HG02759 (cell line): ENCODE measurements at regions not wholly inside any gene's neighbourhood (a gene's known extent, or its start where the extent isn't known, plus 50 kb on each side); places are given as distances from the start of the nearest gene placed in this dataset.
A peak's percentile ranks its signal among the peaks of the same experiment; 100 is the strongest.

ENCODE experiments used
- ATAC-seq: cut with Tn5 transposase; IDR thresholded peaks from one replicate; pipeline ENCODE4 v1.9.1; 2021; ENCODE audit warnings: mild to moderate bottlenecking, moderate library complexity; ENCODE audit not compliant: unreplicated experiment

- no peak for ATAC-seq
These were observed 88.2 kb upstream of the CAMK2D start for GRCh38 chr4:113849771-113850170.

- ATAC-seq: no peak
These were observed 86.2 kb upstream of the CAMK2D start for GRCh38 chr4:113847710-113848109.

GRCh38 chr4:113846433-113846832 is 84.9 kb upstream of the CAMK2D start:
- no peak for ATAC-seq

GRCh38 chr4:113845138-113845537 is 83.6 kb upstream of the CAMK2D start:
- ATAC-seq: no peak

- ATAC-seq: peak; percentile 51
These were observed 82.8 kb upstream of the CAMK2D start for GRCh38 chr4:113844369-113844768.

GRCh38 chr4:113840861-113841260 is 79.3 kb upstream of the CAMK2D start:
- no peak for ATAC-seq

- ATAC-seq: no peak
These were observed 76.9 kb upstream of the CAMK2D start for GRCh38 chr4:113838460-113838859.

GRCh38 chr4:113837397-113837796 is 75.9 kb upstream of the CAMK2D start:
- peak; percentile 100 for ATAC-seq

- no peak for ATAC-seq
These were observed 73.5 kb upstream of the CAMK2D start for GRCh38 chr4:113835005-113835404.

GRCh38 chr4:113834298-113834697 is 72.8 kb upstream of the CAMK2D start:
- no peak for ATAC-seq

GRCh38 chr4:113832803-113833202 is 71.3 kb upstream of the CAMK2D start:
- no peak for ATAC-seq

- no peak for ATAC-seq
These were observed 69.9 kb upstream of the CAMK2D start for GRCh38 chr4:113831457-113831856.

- ATAC-seq: no peak
These were observed 67.2 kb upstream of the CAMK2D start for GRCh38 chr4:113828702-113829101.

- ATAC-seq: no peak
These were observed 65.7 kb upstream of the CAMK2D start for GRCh38 chr4:113827285-113827684.

GRCh38 chr4:113826421-113826820 is 64.9 kb upstream of the CAMK2D start:
- no peak for ATAC-seq

GRCh38 chr4:113825272-113825671 is 63.7 kb upstream of the CAMK2D start:
- ATAC-seq: peak; percentile 70

- ATAC-seq: no peak
These were observed 62.9 kb upstream of the CAMK2D start for GRCh38 chr4:113824396-113824795.

- ATAC-seq: peak; percentile 60
These were observed 61.7 kb upstream of the CAMK2D start for GRCh38 chr4:113823291-113823659.

GRCh38 chr4:113822555-113823290 is 61.2 kb upstream of the CAMK2D start:
- ATAC-seq: peak; percentile 72

GRCh38 chr4:113821856-113822255 is 60.3 kb upstream of the CAMK2D start:
- no peak for ATAC-seq

GRCh38 chr4:113820108-113820507 is 58.6 kb upstream of the CAMK2D start:
- ATAC-seq: no peak

- no peak for ATAC-seq
These were observed 54.3 kb upstream of the CAMK2D start for GRCh38 chr4:113815826-113816225.

- ATAC-seq: no peak
These were observed 49.8 kb upstream of the CAMK2D start for GRCh38 chr4:113811359-113811758.
